Islet of Langerhans (tissue), 1 donor: ENCODE measurements at regions not wholly inside any gene's neighbourhood (a gene's known extent, or its start where the extent isn't known, plus 50 kb on each side); places are given as distances from the start of the nearest gene placed in this dataset.
A peak's percentile ranks its signal among the peaks of the same experiment; 100 is the strongest.
"Not testable (repeated sequence)": the region's sequence is repeated elsewhere in the genome, so short reads cannot be mapped to it uniquely, and the experiment has no call there.

Experiments
- FAIRE-seq: peaks from one replicate; lab custom pipeline; 2011; peaks lifted over from hg19 to GRCh38; lab: Jason Lieb, UNC

DNA sequence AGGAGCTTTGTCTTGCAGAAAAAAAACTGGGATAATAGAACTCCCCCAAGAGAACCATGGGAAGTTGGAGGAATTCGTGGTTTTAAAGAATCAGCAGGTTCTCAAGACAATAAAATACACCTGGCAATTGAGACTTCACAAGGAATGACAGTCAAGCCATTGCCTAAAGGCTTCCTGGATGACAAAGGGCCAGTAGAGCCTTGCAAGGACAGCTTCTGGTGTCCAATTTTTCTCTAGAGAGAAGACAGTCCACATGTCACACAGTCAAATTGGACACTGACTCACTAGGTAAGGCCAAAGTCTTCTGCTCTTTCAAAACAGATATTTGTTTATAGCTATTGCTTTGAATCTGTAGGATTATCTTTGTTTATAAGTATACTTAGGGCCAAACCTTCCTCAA, 80.3 kb upstream of the BMP5 start:
- no peak for FAIRE-seq

- FAIRE-seq, result no peak
Measured at GRCh38 chr6:55954436-55954835, 79.0 kb upstream of the BMP5 start.

DNA sequence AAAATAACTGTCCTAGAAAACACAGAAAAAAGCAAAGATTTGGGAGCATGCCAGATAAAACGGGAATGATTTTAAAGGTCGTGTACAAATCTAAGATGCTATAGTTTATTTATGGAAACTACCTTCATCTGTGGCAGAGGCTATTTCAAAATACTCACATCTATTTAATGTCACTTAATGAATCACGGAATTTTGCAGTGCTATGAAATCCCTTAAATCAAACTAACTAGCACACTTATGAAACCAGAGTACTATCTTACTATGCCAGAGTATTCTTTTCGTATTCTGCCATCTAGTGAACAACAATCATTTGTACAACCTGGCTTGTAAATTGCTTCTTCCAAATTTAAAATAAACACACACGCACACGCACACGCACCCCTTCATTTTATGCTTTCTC, 77.9 kb upstream of the BMP5 start:
- FAIRE-seq, result peak; percentile 99

DNA sequence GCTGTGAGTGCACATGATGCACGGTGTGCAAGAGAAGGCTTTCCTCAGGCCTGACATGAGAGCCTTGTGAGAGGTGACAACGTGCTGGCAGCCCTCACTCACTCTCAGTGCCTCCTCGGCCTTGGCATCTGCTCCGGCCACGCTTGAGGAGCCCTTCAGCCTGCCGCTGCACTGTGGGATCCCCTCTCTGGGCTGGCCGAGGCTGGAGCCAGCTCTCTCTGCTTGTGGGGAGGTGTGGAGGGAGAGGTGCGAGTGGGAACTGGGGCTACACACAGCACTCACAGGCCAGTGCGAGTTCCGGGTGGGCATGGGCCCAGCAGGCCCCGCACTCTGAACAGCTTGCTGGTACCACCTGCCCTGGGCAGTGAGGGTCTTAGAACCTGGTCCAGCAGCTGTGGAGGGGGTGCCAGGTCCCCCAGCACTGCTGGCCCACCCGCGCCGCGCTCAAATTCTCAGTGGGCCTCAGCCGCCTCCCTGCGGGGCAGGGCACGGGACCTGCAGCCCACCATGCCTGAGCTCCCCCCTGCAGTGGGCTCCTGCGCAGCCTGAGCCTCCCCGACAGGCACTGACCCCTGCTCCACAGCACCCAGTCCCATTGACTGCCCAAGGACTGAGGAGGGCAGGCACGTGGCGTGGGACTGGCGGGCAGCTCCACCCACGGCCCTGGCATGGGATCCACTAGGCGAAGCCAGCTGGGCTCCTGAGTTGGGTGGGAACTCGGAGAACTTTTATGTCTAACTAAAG, 74.9 kb upstream of the BMP5 start:
- no peak for FAIRE-seq

DNA sequence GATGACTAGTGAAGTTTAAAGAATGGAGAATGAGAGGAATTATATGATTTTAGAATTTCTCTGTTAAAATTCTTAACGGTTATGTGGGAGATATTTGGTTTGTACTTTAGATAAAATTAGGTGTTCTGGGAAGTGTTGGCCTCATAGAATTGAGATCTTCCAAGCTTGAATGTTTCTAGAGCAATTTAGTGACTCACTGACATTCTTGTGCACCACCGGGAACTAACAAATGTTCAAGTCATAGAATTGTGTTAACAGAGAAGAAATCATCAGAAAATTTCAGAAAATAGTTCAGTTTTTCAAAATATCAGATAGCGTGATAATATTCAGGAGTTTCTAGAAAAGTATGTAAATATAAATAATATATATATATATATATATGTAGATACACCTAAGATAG, 67.9 kb upstream of the BMP5 start:
- no peak for FAIRE-seq

DNA sequence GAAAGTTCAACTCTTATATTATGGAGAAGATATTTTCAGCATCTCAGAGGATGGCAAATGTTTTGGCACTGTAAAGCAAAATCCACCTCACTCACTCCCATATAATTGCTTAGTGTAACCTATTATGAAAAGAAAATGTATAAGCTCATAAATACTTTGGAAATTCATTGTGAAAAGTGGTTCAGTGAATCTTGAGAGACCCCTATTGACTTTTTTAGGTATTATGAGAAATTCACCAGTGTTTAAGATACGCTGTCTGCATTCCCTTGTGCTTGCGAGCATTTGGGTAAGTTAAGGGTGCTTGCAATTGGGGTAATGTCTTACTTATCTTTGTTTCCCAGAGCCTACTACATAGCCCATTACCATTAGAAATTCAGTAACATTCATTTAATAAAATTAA, 66.3 kb upstream of the BMP5 start:
- FAIRE-seq, result no peak

DNA sequence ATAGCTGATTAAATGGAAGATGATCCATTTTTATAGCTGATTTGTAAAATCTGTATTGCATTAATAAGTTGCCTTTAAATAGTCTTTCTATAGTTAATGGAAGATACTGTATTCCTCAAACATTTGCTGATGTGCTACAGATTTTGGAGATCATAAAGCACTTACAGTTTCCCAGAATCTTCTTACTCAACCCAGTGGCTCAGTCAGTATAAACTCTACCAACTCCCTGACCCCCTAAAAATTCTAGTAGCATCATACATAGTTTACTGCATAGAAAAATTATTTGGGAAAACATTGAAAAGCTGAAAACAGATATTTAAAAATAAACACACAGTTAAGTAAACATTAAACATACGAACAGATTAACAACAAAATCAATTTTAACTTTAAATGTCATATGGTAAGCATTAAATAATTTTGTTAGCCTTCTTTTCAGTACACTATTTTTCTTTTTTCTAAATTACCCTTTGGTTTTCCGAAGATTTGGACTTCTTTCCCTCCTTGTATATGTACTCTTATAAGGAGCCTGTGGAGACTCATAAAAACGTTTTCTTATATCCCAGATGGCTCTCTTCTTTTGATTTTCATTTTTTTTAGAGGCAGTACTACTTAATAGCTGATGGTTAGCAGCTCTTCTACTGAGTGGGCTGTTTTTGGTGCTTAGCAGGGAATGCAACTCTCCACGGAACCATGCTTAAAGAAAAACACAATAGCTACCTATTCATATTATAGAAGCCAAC, 62.7 kb upstream of the BMP5 start:
- no peak for FAIRE-seq

DNA sequence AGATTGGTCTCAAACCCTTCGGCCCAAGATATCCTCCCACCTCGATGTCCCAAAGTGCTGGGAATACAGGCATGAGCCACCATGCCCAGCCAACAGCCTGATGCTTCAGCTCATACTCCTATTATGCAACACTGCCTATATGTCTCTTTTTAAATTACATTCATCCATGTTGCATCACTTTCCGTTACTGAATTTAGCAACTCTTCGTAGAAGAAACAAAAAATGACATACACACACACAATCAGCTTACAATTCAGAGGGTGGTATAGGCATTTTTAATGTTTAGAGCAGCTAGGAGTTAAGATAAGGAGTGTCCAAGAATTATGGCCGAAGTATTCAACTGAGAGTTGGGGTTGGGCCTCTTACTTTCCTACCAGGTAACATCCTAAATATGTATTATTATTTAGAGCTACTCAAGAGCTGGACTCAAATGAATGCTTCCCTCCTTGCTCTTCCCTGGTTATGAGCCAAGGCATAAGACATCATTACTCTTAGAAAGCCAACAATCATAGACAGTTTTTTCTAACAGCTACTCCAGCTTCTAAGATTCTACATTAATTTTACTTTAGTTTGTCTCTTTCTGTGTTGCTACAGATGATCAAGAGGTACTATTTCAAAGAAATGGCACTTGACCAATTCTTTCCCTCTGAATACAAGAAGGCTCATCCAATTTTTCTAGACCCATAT, 62.0 kb upstream of the BMP5 start:
- no peak for FAIRE-seq

DNA sequence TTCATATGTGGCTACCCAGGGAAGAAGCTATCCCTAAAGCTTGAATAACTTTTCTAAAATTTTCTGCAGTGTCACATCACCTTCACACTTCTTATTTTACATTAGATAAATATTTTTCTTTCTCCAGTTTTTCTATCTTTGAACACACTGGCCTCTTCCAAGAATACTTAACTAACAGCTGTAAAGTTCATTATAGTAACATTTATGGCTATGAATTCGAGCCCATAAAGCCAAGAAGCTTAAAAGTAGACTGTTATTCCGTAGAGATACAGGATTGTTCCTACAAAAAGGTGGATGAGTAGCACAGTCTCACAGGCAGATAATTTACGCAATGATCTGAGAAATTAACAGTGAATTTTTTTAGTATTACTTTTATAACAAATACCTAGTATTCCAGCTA, 55.7 kb upstream of the BMP5 start:
- no peak for FAIRE-seq

DNA sequence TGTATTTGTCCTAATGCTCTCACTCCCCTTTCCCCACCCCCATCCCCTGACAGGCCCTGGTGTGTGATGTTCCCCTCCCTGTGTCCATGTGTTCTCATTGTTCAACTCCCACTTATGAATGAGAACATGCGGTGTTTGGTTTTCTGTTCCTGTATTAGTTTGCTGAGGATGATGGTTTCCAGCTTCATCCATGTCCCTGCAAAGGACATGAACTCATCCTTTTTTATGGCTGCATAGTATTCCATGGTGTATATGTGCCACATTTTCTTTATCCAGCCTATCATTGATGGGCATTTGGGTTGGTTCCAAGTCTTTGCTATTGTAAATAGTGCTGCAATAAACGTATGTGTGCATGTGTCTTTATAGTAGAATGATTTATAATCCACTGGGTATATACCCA, 52.3 kb upstream of the BMP5 start:
- not testable (repeated sequence) for FAIRE-seq

DNA sequence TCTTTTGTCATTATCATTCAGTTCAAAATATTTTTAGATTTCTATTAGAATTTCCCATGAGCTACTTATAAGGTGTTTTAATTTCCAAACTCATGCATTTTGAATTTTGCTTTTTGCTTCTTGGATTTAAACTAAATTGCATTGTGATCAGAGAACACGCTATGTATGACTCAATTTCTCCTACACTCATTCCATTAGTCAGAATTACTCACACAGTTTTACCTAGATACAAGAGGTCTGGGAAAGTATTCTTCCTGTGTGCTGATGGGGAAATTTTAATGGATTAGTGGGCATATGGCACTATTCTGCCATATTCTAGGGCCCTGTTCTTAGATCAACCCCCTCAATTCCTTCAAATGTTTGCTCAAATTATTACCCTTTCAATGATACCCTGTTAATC, 49.9 kb upstream of the BMP5 start:
- no peak for FAIRE-seq
